ENCODE measurements at regions not wholly inside any gene's neighbourhood (a gene's known extent, or its start where the extent isn't known, plus 50 kb on each side); places are given as distances from the start of the nearest gene placed in this dataset.

DNA sequence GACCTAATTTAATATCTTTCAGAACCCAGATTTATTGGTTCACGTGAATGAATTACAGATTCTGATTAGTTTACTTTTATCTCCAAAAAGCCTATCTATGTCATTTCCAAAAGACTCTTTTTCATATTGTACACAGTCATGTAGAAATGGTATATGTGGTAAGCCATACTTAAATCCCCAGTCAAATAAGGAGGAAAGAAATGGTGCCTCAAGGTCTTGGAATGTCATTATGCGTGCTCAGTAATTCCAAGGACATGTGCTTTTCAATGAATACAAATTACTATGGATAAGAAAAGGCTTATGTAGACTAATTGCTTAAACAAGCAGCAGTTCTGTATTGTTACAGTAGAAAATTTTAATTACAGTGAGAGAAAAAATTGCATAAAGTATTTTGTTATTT lies 64.1 kb upstream of the TYRP1 start:
- intact Hi-C loops (cut with micrococcal nuclease) (no loop called here), dilution Hi-C loops (cut with MboI; ENCODE audit: extremely low pct_ligation_motif_present, low sequenced_read_pairs) (no loop called here)
- no peaks in the 10 kb centered on the region for H3K36me3 ChIP-seq (ENCODE audit: control insufficient read depth in 2 of 2, extremely low read depth in 1 of 2, insufficient read depth in 2 of 2, low read length in 2 of 2)
- TF ChIP-seq FOS (IDR thresholded peaks at IDR 0.05; ENCODE audit: borderline replicate concordance, insufficient read depth, low read length) (no peak), EZH2 (IDR thresholded peaks at IDR 0.05; ENCODE audit: borderline replicate concordance, low read depth, low read length, severe bottlenecking) (no peak), JUN (IDR thresholded peaks at IDR 0.05; ENCODE audit: borderline replicate concordance, insufficient read depth, insufficient read length, low read depth) (no peak), MYC (IDR thresholded peaks at IDR 0.05; ENCODE audit: low read depth, low read length) (no peak), POLR2AphosphoS5 (IDR thresholded peaks at IDR 0.05; ENCODE audit: insufficient read depth, low read depth, low read length) (no peak), GATA2 (IDR thresholded peaks at IDR 0.05; ENCODE audit: insufficient read depth, insufficient read length, low read depth, low read length) (no peak)
- no peaks in the 10 kb centered on the region for H3K79me2 ChIP-seq (ENCODE audit: control insufficient read depth, insufficient read depth, low read length)
- H3K4me1 ChIP-seq (ENCODE audit: control insufficient read depth, extremely low read depth, insufficient read depth, low read length): no peaks in the 10 kb centered on the region
- no peak for DNase-seq (ENCODE audit: low read depth, low spot score)
- no peak overlapping the region for H3K27ac ChIP-seq (ENCODE audit: insufficient read depth, low read depth, low read length)
- H3K9ac ChIP-seq (replicated peaks; ENCODE audit: extremely low read depth, insufficient read depth, low read length): no peak overlapping the region
- BruUV-seq (replicated peaks): no TSS peak
- POLR2A ChIA-PET: no interaction called here
- H3K4me2 ChIP-seq (ENCODE audit: insufficient read depth, low read length): no peak overlapping the region
- H3K4me3 ChIP-seq (replicated peaks in 1 of 3; ENCODE audit: insufficient read depth in 1 of 3, low read depth in 1 of 3, low read length in 3 of 3): no peak overlapping the region
- no peak overlapping the region for H2AFZ ChIP-seq (ENCODE audit: low read depth, low read length)
- FAIRE-seq: no peak
- H3K27me3 ChIP-seq (ENCODE audit: control insufficient read depth in 2 of 2, insufficient read depth in 2 of 2, low read length in 2 of 2): peaks cover 2 to 3% of the 10 kb centered on the region in 2 experiments
- no peaks in the 10 kb centered on the region for H4K20me1 ChIP-seq (replicated peaks; ENCODE audit: control insufficient read depth, extremely low read depth, insufficient read depth, low read length)
- H3K9me3 ChIP-seq (replicated peaks; ENCODE audit: control insufficient read depth, insufficient read depth, low read length): no peaks in the 10 kb centered on the region
- no peaks in the 10 kb centered on the region for H3K9me1 ChIP-seq (replicated peaks; ENCODE audit: control insufficient read depth, extremely low read depth, insufficient read depth, low read length)
- CTCF ChIA-PET: no interaction called here

DNA sequence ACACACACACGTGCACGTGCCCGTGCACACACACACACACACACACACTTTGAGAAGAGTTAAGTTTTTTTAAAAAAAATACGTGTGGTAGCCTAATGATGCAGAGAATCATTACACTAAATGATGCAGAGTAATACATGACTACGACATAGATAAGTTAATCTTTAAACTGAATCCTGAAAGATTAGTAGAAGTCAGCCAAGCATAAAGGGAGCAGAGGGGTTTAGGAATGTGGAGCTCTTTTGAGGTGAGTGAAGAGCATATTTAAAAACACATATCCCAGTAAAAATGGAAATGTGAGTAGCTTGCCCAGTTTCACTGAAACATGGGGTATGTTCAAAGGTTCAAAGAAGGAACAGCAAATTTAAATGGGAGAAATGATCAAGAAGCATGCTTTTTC lies 61.3 kb upstream of the TYRP1 start:
- POLR2A ChIA-PET: no interaction called here
- no peak for TF ChIP-seq GATA2 (IDR thresholded peaks at IDR 0.05; ENCODE audit: insufficient read depth, insufficient read length, low read depth, low read length)
- no peak for TF ChIP-seq MAX (IDR thresholded peaks at IDR 0.05; ENCODE audit: insufficient read depth, insufficient read length)
- TF ChIP-seq, protein P1, sequence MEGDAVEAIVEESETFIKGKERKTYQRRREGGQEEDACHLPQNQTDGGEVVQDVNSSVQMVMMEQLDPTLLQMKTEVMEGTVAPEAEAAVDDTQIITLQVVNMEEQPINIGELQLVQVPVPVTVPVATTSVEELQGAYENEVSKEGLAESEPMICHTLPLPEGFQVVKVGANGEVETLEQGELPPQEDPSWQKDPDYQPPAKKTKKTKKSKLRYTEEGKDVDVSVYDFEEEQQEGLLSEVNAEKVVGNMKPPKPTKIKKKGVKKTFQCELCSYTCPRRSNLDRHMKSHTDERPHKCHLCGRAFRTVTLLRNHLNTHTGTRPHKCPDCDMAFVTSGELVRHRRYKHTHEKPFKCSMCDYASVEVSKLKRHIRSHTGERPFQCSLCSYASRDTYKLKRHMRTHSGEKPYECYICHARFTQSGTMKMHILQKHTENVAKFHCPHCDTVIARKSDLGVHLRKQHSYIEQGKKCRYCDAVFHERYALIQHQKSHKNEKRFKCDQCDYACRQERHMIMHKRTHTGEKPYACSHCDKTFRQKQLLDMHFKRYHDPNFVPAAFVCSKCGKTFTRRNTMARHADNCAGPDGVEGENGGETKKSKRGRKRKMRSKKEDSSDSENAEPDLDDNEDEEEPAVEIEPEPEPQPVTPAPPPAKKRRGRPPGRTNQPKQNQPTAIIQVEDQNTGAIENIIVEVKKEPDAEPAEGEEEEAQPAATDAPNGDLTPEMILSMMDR (IDR thresholded peaks at IDR 0.05; ENCODE audit: extremely low read depth in 1 of 2, insufficient read depth in 1 of 2, low read depth in 1 of 2, low read length in 2 of 2): no peak
- TF ChIP-seq POLR2A (IDR thresholded peaks at IDR 0.05; ENCODE audit: low read depth, low read length): no peak
- no peak for TF ChIP-seq FOS (IDR thresholded peaks at IDR 0.05; ENCODE audit: borderline replicate concordance, insufficient read depth, low read length)
- no peak for TF ChIP-seq MYC (IDR thresholded peaks at IDR 0.05; ENCODE audit: low read depth, low read length)
- no peak for TF ChIP-seq POLR2AphosphoS5 (IDR thresholded peaks at IDR 0.05; ENCODE audit: insufficient read depth, low read depth, low read length)
- no peak for TF ChIP-seq EZH2 (IDR thresholded peaks at IDR 0.05; ENCODE audit: borderline replicate concordance, low read depth, low read length, severe bottlenecking)
- no peak for TF ChIP-seq JUN (IDR thresholded peaks at IDR 0.05; ENCODE audit: borderline replicate concordance, insufficient read depth, insufficient read length, low read depth)

More for the DNA sequence above, 61.3 kb upstream of the TYRP1 start:
- BruUV-seq (replicated peaks): no TSS peak
- DNase-seq (ENCODE audit: low read depth, low spot score) (no peak), FAIRE-seq (no peak)
- no peaks in the 10 kb centered on the region for H3K79me2 ChIP-seq (ENCODE audit: control insufficient read depth, insufficient read depth, low read length)
- dilution Hi-C loops (cut with MboI; ENCODE audit: extremely low pct_ligation_motif_present, low sequenced_read_pairs) (no loop called here), intact Hi-C loops (cut with micrococcal nuclease) (no loop called here)
- no peak overlapping the region for H2AFZ ChIP-seq (ENCODE audit: low read depth, low read length)
- CTCF ChIA-PET: interaction anchor here (0.8 to 1.6 kb wide), 3 partner anchors 8 to 22 kb away, joined by 3 to 4 read pairs (median 3); no protein-coding TSS in a partner anchor
- H3K4me1 ChIP-seq (ENCODE audit: control insufficient read depth, extremely low read depth, insufficient read depth, low read length): no peaks in the 10 kb centered on the region
- peaks cover 2 to 5% of the 10 kb centered on the region in 2 experiments for H3K27me3 ChIP-seq (ENCODE audit: control insufficient read depth in 2 of 2, insufficient read depth in 2 of 2, low read length in 2 of 2)
- no peaks in the 10 kb centered on the region for H4K20me1 ChIP-seq (replicated peaks; ENCODE audit: control insufficient read depth, extremely low read depth, insufficient read depth, low read length)
- H3K9me1 ChIP-seq (replicated peaks; ENCODE audit: control insufficient read depth, extremely low read depth, insufficient read depth, low read length): no peaks in the 10 kb centered on the region
- H3K27ac ChIP-seq (ENCODE audit: insufficient read depth, low read depth, low read length): no peak overlapping the region
- no peak overlapping the region for H3K4me2 ChIP-seq (ENCODE audit: insufficient read depth, low read length)
- H3K4me3 ChIP-seq (replicated peaks in 1 of 3; ENCODE audit: insufficient read depth in 1 of 3, low read depth in 1 of 3, low read length in 3 of 3): no peak overlapping the region
- H3K9me3 ChIP-seq (replicated peaks; ENCODE audit: control insufficient read depth, insufficient read depth, low read length): no peaks in the 10 kb centered on the region
- H3K9ac ChIP-seq (replicated peaks; ENCODE audit: extremely low read depth, insufficient read depth, low read length): no peak overlapping the region
- no peaks in the 10 kb centered on the region for H3K36me3 ChIP-seq (ENCODE audit: control insufficient read depth in 2 of 2, extremely low read depth in 1 of 2, insufficient read depth in 2 of 2, low read length in 2 of 2)
